ENCODE measurements at regions not wholly inside any gene's neighbourhood (a gene's known extent, or its start where the extent isn't known, plus 50 kb on each side); places are given as distances from the start of the nearest gene placed in this dataset.

GRCh38 chr1:201772178-201772577, 56.8 kb upstream of the IPO9 start:
- Histone ChIP-seq H3K4me1 (peaks cover 3 to 94% (median 77%) of the 10 kb centered on the region in 9 donors), H3K36me3 (peaks cover 0 to 20% (median 0%) of the 10 kb centered on the region in 9 donors), H3K9me3 (peaks cover 0 to 19% (median 11%) of the 10 kb centered on the region in 11 donors), H3K27me3 (no peaks in the 10 kb centered on the region), H3K27ac (peak overlapping the region in 6 of 10 donors; percentile 19 to 84 (median 58)), H3K4me3 (no peak overlapping the region)
- ATAC-seq (no peak), DNase-seq (no peak)
- WGBS, 2 donors, result 34 to 62% methylated on average over 1 of the region's 1 CpG
- no peak for TF ChIP-seq CTCF (IDR thresholded peaks at IDR 0.05)
- intact Hi-C loops (cut with DNase I), result no loop called here

- ATAC-seq (no peak), DNase-seq (no peak)
- Histone ChIP-seq H3K36me3 (peaks cover 0 to 20% (median 0%) of the 10 kb centered on the region in 9 donors), H3K4me3 (no peak overlapping the region), H3K27ac (peak overlapping the region; percentile 1 to 84 (median 50)), H3K27me3 (no peaks in the 10 kb centered on the region), H3K9me3 (peaks cover 0 to 19% (median 11%) of the 10 kb centered on the region in 11 donors), H3K4me1 (peaks cover 3 to 97% (median 79%) of the 10 kb centered on the region in 9 donors)
- intact Hi-C loops (cut with DNase I), result no loop called here
- 42% methylated on average over 4 of the region's 4 CpGs for WGBS, 2 donors
- TF ChIP-seq CTCF (IDR thresholded peaks at IDR 0.05), result no peak
Observed at GRCh38 chr1:201773764-201774163, 55.2 kb upstream of the IPO9 start.

GRCh38 chr1:201774224-201774982, 54.6 kb upstream of the IPO9 start:
- Histone ChIP-seq H3K4me3 (no peak overlapping the region), H3K27me3 (no peaks in the 10 kb centered on the region), H3K27ac (peak overlapping the region; percentile 1 to 84 (median 50)), H3K36me3 (peaks cover 0 to 20% (median 0%) of the 10 kb centered on the region in 9 donors), H3K9me3 (peaks cover 0 to 19% (median 11%) of the 10 kb centered on the region in 11 donors), H3K4me1 (peaks cover 3 to 97% (median 75%) of the 10 kb centered on the region in 9 donors)
- intact Hi-C loops (cut with DNase I), result no loop called here
- DNase-seq, result no peak
- WGBS, 2 donors, result 59 to 72% methylated on average over 4 of the region's 4 CpGs
- TF ChIP-seq CTCF (IDR thresholded peaks at IDR 0.05), result no peak
- ATAC-seq, result no peak

- Histone ChIP-seq H3K27me3 (no peaks in the 10 kb centered on the region), H3K9me3 (peaks cover 0 to 19% (median 11%) of the 10 kb centered on the region in 11 donors), H3K4me3 (no peak overlapping the region), H3K4me1 (peaks cover 0 to 97% (median 75%) of the 10 kb centered on the region in 9 donors), H3K36me3 (peaks cover 0 to 20% (median 0%) of the 10 kb centered on the region in 9 donors), H3K27ac (peak overlapping the region in 6 of 10 donors; percentile 17 to 84 (median 50))
- WGBS, 2 donors, result 72 to 90% methylated on average over 1 of the region's 1 CpG
- intact Hi-C loops (cut with DNase I), result loop anchor here in 1 of 10 donors (5.0 kb wide), 1 partner anchor 33 kb away; no protein-coding TSS in a partner anchor
- ATAC-seq (no peak), DNase-seq (no peak)
- no peak for TF ChIP-seq CTCF (IDR thresholded peaks at IDR 0.05)
Observed at GRCh38 chr1:201774983-201775344, 54.0 kb upstream of the IPO9 start.

Measured in heart right ventricle (tissue), 16 donors.